RPMI7951 (cell line): ENCODE measurements at regions not wholly inside any gene's neighbourhood (a gene's known extent, or its start where the extent isn't known, plus 50 kb on each side); places are given as distances from the start of the nearest gene placed in this dataset.

Experiments used
- DNase-seq: peaks from one replicate; pipeline ENCODE4 v3.0.0-alpha.2; 2012; ENCODE audit warnings: low read depth

DNA sequence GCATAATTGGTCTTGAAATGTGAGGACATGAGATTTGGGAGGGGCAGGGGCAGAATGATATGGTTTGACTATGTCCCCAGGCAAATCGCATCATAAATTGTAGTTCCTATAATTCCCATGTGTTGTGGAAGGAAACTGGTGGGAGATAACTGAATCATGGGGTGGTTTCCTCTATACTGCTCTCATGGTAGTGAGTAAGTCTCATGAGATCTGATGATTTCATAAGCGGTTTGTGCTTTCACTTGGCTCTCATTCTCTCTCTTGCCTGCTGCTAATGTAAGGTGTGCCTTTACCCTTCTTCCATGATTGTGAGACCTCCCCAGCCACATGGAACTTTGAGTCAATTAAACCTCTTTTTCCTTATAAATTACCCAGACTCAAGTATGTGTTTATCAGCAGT is 2595.9 kb downstream of the PCDH7 start:
- DNase-seq = no peak

DNA sequence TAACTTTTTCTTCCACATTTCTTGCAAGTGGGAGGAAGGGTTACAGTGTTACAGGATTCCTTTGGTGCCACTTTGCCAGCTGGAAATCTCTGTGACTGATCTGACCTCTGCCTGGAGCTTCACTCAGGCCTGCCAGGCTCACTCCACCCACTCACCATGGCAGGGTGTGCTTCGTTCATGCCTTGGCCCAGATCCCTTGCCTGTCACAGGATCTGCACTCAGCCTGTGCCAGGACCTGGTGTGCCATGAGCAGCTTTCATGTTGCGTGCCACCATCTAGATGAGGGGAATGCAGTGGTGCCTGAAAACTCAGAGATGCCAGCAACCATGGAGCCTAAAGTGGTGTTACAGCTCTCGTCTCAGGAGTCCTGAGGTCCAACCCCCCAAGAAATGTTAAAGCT is 2596.4 kb downstream of the PCDH7 start:
- no peak for DNase-seq

DNA sequence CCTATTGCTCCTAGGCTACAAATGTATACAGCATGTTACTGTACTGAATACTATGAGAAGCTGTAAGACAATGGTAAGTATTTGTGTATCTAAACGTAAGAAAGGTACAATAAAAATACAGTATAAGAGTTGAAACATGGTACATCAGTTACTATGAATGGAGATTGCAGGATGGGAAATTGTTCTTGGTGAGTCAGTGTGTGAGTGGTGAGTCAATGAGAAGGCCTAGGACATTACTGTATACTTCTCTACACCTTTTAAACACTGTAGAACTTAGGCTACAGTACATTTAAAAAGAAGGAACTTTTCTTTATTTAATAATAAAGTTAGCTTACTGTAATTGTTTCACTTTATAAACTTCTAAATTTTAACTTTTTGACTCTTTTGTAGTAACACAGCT is 2603.2 kb downstream of the PCDH7 start:
- no peak for DNase-seq

DNA sequence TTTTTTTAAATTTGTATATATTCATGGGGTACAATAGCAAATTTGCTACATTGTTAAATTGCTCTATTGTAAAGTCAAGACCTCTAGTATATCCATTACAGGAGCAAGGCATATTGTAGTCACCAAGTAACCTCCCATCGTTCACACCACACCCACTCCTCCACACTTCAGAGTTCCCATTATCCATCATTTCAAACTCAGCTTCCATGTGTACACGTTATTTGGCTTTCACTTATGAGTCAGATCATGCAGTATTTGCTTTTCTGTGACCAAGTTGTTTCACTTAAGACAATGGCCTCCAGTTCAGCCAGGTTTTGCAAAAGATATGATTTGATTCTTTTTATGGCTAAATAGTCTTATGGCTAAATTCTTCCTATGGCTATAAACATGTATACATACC is 2614.2 kb downstream of the PCDH7 start:
- no peak for DNase-seq

DNA sequence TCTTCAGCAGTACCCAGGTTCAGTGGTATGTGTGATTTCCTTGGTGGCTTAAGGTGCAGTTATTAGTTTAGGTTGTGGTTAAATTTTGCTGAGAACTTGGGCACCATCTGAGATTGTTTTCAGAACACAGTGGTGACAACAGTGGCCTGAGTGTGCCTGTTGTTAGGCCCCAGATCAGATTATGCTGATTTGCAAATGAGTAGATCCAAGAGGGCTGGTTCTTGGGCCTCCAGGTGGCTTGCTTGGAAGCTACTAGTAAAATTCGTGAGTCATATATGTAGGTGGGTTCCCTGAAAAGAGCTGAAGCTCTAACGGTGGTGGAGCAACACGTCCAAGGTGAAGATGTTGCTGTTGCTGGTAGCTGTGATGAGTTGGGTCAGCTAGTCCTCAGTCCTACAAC is 2619.6 kb downstream of the PCDH7 start:
- no peak for DNase-seq

DNA sequence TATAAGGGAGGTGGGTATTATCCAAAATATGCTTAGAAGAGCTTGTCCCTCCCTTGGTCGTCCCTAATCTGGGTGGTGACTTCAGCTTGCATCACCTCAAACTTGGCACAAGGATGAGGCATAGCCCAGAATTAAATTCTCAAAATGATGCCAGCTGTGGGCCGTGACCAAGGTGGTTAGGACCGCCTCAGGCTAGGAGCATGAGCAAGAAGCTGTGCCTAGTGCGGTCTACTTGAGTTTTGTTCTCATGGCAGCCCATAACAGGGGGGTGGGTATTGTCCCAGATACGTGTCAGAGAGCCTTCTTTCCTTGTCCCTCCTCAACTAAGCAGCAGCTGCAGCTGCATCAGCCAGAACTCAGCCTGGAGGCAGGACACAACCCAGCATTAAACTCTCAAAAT is 2620.0 kb downstream of the PCDH7 start:
- peak; percentile 40 for DNase-seq

DNA sequence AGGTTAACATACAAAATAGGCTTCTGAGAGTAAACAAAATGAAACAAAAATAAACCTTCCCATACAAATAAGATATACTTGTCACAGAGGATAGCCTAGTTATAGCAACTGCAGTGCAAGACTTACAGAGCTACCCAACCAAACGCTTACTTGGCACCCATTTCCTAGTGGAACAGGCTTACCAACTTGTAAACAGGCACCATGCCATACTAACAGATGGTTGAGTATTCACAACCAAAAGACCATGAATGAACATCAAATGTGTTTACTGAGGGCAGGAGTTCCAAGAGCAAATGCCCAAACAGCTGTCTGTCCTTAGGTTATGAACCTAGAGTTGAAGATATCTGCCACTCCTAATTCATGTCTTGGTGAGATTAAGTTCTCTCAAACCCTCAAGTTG is 2629.2 kb downstream of the PCDH7 start:
- no peak for DNase-seq

DNA sequence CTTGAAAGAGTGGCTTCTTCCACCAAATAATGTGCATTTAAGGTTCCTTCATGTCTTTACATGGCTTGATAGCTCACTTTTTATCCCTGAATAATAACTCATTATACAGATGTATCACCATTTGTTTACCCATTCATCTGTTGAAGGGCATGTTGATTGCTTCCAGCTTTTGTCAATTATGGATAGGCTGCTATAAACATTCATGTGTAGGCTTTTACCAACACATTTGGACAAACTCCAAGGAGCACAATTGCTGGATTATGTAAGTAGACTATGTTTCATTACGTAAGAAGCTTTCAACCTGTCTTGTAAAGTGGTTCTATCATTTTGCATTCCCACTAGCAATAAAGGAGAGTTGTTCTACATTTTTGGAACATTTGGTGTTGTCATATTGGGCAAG is 2637.0 kb downstream of the PCDH7 start:
- DNase-seq = no peak

DNA sequence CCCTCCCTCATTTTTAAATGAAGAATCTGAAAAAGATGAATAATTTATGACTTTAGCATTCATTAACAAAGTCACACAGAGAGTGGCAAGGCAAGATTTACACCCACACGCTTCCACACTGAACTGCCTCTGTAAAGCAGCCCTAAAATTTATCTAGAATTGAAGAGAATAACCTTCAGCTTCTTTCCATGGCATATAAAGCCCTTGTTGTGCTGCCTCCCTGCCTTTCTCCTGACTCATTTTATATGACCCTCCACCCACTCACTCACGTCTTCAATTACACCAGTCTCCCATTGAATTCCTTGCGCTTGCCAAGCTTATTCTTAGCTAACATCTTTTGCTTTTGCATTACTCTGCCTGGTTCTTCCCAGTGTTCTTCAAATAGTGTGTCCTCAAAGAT is 2649.3 kb downstream of the PCDH7 start:
- peak; percentile 32 for DNase-seq

DNA sequence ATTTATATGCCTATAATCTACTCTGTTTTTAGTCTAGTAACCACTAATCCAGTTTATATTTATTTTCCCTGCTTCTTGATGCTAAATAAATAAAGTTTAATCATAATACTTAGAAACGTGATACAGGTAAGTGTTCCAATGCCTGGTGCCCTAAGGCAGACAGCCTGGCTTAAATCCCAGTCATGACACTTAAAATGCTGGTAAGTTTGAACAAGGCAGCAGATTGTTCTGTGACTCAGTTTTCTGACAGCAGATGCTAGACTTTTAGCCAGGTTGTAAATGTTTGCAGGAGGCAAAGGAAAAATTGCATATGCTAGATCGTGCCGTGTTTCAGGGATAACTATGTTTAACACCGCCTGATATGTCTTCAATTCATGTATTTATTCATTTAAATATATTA is 2661.6 kb downstream of the PCDH7 start:
- no peak for DNase-seq

DNA sequence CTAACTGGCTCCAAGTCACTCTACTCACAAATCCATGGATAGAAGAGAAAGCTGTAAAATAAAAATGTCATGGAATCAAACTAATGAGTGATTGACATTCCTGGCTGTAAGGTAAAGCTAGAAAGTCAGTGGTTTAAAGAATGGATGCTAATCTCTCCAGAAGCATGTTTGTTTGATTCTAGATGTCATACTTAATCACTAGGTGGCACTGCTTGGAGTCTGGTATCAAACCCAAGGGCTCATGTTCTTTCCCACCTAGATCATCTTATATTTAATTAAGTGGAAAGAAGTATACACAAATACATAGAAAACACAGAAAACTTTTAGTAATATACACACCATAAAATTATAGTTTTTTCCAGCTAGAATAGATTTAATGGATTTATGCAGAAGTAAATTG is 2666.6 kb downstream of the PCDH7 start:
- no peak for DNase-seq

DNA sequence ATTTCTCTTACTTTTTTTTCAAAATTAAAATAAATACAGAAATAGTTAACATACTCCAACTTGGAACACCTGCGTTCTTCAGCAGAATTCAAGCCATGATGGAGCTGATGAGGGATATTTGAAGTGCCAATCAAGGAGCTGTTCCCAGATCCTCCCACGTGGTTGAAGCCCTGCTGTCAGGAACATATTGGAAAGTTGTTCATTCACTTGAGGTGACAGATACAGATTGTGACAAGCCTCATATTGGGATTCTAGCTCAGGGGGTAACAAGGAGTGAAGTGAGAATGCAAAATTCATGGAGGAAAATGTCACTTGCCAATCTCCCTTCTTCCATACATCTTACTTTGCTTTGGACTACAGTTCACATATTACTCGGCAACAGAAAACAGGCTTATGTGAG is 2670.8 kb downstream of the PCDH7 start:
- DNase-seq = no peak

DNA sequence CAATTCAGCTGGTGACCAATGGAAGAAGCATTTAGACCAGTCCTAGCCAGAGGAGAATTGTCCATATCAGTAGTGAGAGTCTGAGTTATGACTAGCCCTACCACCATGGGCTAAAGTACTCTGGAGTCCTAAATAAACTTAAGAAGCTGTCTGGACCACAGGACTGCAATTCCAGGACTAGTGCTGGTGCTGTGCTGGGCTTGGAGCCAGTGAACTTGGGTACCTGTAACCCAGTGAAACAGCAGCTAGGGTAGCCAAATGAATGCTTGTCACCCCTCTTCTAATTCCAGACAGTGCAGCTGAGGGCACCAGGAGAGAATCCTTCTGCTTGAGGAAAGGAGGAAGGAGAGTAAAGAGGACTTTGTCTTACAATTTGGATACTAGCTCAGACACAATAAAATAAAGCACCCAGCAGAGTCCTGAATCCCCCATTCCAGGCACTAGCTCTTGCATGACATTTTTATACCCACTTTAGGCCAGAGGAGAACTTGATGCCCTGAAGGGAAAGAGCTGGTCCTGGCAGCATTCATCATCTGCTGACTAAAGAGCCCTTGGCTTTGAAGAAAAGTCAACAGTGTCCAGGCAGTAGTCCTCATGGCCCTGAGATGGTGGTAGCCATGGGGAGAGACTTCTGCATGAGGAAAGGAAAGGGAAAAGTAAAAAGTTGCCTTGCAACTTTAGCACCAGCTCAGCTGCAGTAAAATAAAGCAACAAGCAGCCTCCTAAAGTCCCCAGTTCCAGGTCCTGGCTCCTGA is 2675.7 kb downstream of the PCDH7 start:
- no peak for DNase-seq

DNA sequence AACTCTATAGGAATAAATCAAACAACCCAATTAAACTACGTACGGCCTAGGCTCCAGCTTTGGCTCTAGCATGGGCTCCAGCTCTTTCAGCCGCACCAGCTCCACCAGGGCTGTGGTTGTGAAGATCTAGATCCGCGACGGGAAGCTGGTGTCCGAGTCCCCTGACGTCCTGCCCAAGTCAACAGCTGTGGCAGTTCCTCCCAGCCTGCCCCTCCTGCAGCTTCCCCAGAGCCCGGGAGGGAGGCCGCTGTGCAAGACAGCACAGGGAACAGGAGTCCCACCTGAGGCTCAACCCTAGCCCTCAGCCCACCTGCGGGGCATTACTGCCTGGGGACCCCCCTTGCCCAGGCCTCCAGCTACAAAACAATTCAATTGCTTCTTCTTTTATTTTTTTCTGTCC is 2680.3 kb downstream of the PCDH7 start:
- no peak for DNase-seq

DNA sequence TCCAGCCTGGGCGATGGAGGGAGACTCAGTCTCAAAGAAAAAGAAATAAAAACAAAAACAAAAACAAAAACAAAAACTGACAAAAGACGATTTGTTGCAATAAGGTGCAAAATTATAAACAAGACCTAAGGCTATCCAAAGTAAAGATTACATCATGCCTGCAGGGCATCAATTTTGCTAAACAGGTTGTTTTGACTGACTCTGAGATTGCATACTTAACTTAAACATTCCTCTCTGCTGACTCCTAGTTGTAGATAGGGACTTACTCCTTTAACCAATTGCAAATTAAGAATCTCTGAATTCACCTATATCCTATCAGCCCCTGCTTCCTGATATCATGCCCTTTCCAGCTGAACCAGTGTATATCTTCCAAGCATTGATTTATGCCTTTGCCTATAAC is 2687.3 kb downstream of the PCDH7 start:
- DNase-seq = no peak

DNA sequence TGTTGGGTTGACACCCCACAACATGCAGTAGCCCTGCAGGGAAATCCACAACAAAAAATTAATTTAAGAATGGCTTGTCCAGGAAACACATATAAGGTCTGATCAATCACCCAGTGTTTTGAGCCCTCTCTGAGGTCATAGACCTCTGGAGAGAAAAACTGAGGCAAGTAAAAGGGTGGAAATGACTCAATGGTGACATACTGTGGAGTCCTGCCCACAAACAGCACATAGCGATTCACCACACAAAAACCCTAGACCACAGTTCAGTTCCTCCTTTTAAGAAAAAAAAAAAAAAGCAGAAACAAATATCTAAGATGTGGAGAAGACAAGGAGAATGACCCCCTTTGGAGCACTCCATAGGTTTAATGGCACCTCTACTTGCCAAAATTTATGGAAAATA is 2691.0 kb downstream of the PCDH7 start:
- DNase-seq = peak; percentile 11

DNA sequence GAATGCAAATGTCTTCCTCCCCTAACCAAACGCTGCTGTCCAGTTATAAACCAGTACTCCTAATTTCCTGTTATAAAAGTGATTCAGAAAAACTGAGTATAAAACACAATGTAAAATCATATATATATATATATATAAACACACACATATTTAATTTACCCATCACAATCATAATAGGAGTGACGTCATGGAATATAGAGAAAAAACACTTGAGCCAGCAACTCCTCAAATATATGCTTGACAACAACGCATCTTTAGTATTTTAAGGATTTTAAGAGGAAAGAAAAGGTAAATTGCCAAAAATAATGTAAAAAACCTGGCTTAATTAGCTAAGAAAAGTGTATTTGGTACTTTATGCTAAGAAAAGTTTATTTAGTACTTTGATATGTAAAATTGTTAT is 2701.7 kb downstream of the PCDH7 start:
- DNase-seq = no peak

DNA sequence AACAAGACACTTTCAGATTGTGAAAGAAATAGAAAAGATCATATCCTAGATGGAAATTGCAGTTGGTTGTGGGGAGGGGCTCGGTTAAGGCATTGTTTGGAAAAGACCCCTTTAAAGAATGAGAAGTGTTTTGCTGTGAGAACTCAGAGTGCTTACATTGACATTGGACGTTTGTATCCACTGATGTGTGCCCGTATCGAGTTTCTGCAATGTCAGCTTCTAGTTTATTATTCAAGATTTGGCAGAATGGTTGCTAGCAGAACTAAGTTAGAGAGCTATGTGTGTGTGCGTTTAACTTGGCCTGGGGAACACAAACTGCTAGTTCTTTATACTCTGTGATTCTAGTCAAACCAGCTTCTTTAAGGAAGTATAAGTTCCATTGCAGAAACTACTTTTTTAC is 2702.5 kb downstream of the PCDH7 start:
- DNase-seq = no peak

DNA sequence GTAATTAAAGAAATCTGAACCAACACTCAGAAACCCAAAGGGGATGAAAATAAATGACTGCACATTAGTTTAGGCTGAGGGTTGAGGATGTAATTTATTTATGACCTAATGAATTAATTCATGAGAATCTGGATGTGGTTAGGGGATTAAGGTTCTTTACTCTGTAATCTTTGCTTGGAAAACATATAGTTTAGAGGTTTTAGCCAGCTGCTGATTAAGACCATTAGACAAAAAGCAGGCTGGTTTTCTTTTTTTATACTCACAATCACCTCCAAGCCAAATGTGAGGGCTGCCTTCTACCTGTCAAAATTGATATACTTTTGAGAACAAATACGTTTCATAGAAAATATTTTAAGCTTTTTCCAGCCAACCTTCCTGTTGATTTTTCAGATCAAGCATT is 2705.8 kb downstream of the PCDH7 start:
- DNase-seq = no peak

DNA sequence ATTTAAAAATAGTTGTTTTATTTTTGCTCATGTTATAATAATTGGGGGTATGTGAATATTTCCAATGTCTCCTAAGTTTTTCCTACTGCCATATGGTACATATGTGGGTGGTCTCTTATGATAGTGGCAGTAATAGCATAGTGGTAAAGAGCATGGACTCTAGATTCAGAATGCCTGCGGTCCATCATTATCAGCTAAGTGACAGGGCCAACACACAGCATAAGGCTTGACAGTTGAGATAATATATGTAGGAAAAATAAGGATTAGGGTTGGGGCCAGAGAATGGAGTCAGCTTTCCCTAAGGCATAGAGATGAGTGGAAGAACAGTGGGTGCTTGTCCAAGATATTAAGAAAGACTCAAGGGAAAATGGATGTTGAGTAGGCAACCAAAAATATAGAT is 2707.5 kb downstream of the PCDH7 start:
- DNase-seq = no peak

DNA sequence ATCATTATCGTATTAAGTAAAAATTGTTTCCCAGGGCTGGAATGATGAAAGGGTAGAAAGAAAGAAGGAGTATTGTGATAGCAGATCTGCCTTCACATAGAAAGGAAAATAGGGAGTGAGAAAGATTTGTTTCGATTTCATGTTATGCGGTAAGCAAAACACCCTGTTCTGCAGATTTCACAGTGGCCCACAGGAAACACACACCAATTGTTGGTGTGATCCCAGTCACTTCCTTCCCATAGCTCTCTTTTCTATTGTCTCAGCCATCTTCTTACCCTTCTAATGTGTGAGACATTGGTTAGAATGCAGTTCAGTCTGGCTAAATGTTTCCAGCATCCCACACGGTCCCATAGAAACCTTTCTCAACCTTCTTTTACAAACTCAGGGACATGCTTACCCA is 2709.8 kb downstream of the PCDH7 start:
- no peak for DNase-seq

DNA sequence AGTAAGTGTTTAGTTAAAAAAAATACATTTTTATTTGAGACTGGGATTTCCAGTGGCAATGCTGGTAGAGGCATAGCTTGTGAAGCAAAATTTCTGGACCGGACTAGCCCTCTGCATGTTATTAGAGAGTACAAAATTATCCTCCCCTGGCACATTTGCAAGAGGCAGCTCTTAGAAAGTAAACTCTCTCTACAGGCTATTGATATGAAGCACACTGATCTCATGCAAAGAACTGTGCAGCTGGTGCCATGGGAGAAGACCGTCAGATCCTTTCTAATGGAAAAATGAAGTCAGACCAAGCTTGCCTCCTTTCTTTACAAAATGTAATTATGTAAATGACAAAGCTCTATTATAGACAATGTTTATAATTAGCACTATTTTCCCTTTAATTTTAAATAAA is 2717.2 kb downstream of the PCDH7 start:
- DNase-seq = no peak

DNA sequence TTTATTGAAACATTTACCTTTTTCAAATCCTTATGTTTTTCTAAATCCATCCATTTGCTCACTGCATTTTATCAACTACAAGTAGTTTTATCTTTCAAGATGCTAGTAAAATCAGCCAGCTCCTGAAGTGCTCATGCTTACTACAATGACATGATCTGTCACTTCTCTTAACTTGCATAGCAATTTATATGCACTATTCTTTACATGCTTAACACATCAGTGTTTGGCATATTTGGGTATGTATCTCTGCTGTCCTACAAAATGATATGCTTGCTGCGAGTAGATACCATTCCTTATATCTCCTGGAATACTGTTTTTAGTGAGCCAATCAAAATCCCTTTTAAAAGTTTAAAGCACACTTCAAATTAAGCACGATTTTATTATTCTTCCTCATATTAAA is 2726.8 kb downstream of the PCDH7 start:
- no peak for DNase-seq

DNA sequence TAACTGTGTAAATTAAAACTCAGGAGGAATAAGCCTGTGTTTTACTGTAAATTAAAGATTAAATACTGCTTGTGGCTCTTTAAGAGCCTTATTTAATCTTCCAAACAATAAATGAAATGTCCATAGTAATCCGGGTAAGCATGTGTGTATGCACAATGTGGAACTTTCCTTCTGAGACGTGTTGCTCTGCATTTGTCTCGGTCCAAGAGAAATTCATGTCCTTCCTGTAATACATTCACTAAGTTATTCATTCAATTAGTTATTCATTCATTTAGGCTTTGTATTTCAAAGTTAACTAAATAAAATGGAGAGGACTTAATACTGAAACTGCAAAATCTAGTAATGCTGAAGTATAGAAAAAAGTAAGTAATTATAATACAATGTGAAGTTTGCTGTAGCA is 2728.8 kb downstream of the PCDH7 start:
- no peak for DNase-seq

DNA sequence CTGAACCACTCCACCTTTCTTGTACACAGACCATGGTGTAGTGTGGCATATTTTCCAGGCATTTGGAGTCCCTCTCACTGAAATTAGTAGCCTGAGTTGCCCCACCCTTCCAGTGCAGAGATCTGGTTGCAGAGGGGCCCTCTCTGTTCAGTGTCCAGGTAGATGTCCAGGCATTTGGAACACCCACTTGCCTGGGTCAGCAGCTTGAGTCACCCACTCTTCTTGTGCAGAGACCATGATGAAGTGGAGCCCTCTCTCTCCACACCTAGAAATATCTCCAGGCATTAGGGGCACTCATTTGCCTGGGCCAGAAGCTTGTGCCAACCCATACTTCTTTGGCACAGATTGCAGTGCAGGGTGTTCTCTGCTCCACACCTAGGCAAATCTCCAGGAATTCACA is 2733.3 kb downstream of the PCDH7 start:
- no peak for DNase-seq
